Hepatocyte (in vitro differentiated cells): ENCODE measurements at regions not wholly inside any gene's neighbourhood (a gene's known extent, or its start where the extent isn't known, plus 50 kb on each side); places are given as distances from the start of the nearest gene placed in this dataset.

Experiments
- EZH2 ChIP-seq: fragments of 200-600 bp; sonication (generic); IDR thresholded peaks from 2 replicates; pipeline ENCODE4 v1.6.1; 2016; ENCODE audit warnings: antibody characterized with exemption, mild to moderate bottlenecking, borderline replicate concordance
- EZH2phosphoT487 ChIP-seq: fragments of 200-600 bp; sonication (generic); IDR thresholded peaks from one replicate; pipeline ENCODE4 v1.6.1; 2018; ENCODE audit warnings: antibody characterized with exemption, mild to moderate bottlenecking, low read depth, moderate library complexity; ENCODE audit not compliant: unreplicated experiment, severe bottlenecking
- TF ChIP-seq, protein P1 (sequence below): fragments of 200-600 bp; sonication (generic); IDR thresholded peaks from 2 replicates; pipeline ENCODE4 v1.5.1; 2016; ENCODE audit warnings: antibody characterized with exemption, mild to moderate bottlenecking; ENCODE audit not compliant: poor library complexity

DNA sequence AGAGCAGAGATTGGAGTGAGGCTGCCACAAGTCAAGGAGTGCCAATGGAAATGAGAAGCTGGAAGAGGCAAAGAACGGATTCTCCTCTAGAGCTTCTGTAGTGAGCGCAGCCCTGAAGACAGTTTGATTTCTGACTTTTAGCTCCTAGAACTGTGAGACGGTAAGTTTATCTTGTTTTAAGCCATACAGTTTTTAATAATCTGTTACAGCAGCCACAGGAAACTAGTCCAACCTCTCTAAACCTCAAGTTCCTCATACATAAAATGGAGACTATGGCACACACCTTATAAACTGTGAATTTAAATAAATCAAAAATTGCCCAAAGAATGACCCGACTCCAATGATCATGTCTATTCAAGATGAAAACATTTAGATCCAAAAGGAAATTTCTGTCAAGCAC is 596.5 kb downstream of the BCL11A start:
- TF ChIP-seq, protein P1, sequence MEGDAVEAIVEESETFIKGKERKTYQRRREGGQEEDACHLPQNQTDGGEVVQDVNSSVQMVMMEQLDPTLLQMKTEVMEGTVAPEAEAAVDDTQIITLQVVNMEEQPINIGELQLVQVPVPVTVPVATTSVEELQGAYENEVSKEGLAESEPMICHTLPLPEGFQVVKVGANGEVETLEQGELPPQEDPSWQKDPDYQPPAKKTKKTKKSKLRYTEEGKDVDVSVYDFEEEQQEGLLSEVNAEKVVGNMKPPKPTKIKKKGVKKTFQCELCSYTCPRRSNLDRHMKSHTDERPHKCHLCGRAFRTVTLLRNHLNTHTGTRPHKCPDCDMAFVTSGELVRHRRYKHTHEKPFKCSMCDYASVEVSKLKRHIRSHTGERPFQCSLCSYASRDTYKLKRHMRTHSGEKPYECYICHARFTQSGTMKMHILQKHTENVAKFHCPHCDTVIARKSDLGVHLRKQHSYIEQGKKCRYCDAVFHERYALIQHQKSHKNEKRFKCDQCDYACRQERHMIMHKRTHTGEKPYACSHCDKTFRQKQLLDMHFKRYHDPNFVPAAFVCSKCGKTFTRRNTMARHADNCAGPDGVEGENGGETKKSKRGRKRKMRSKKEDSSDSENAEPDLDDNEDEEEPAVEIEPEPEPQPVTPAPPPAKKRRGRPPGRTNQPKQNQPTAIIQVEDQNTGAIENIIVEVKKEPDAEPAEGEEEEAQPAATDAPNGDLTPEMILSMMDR: no peak
- TF ChIP-seq EZH2phosphoT487 (no peak), EZH2 (no peak)
